CD4-positive, alpha-beta T cell treated with Interleukin-1 beta for 1 hour (primary cell): ENCODE measurements at regions not wholly inside any gene's neighbourhood (a gene's known extent, or its start where the extent isn't known, plus 50 kb on each side); places are given as distances from the start of the nearest gene placed in this dataset.
"Not testable (repeated sequence)": the region's sequence is repeated elsewhere in the genome, so short reads cannot be mapped to it uniquely, and the experiment has no call there.

Source experiments
- DNase-seq, 2 donors: peaks; one replicate each; pipeline ENCODE4 v3.0.0-alpha.2; 2020 to 2022

DNA sequence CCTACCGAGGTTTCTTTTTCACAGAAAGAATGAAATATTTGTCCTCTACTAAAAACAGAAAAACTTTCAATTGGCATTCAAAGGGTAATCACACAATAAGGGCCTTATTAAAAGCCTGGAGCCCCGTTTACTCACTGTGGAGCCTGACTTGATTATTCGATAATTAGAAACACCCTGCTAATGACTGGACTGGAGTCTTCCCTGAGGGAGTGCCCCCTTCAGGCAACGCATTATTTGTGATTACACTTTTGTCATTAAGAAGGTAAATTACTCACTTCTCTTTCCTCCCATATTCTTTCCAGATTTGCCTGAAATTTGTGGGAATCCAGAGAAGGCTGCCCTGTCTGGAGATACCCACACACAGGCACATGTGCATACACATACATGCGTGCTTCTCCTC is 444.2 kb upstream of the NPVF start:
- no peak for DNase-seq

DNA sequence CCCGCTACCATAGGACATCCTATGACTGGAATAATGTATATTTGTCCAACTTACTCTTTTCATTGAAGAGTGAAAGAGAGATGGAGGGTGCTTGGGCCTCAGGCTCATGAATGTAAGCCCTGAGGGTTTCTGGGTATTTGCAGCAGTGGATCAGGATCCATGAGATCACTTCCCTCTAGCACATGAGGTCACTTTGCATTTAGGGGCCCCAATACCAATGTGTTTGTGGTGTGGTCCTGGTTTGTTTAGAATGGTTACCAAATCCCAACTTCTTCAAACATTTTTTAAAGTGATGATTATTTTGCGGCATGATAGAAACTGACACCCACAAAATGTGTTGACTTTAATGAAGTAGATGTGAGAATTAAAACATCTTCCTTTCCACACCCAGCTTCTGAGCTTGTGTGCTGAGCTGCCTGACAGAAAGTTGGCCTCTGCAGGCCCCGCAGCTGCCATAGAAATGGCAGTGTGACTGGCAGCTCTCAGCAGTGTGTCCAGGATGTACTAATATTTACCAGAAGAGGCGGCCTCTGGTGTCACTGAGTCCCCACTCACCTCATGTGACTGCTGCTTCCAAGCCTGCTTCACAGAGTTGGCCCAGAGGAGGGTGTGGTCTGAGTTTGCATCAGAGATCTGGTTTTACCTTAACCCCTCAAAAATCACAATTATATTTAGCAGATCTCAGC is 447.6 kb upstream of the NPVF start:
- DNase-seq = no peak

- no peak for DNase-seq
Measured at GRCh38 chr7:25677595-25677994, 449.3 kb upstream of the NPVF start.

GRCh38 chr7:25678215-25678614 is 449.9 kb upstream of the NPVF start:
- no peak for DNase-seq

- no peak for DNase-seq
Measured at GRCh38 chr7:25680636-25681035, 452.4 kb upstream of the NPVF start.

DNA sequence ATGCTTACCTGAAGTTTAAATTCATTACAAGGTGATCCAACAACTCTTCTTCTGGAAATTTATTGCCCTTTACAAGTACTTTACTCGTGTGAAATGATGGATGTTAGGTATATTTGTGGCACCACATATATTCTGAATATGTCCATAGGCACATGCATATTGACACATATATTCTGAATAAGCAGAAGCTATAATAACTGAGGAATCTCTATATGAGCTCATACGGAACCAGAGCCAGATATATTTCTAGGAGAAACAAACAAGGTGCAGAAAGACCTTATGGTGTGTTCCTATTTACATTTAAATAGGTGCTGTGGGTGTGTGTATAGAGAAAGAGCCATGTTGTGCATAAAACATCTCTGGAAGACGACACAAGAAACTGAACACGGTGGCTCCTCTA is 456.1 kb upstream of the NPVF start:
- no peak for DNase-seq

DNA sequence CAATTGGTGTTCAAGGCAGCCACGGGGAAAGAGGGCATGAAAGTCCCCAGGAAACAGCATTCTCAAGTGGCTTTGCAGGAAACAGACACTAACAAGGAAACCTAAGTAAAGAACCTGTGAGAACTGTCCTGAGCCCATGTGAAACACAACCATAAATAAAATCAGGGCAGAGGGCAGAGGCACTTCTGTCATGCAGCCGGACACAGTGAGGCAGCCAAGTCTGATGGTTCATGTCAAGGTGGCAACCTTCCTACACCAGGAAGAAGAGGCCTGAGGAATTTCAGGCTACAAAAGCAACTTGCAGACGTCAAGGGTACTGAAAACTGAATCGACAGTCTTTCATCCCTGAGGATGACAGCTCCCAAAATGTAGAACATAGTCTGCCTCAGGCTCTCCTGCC is 458.2 kb upstream of the NPVF start:
- DNase-seq = no peak

DNA sequence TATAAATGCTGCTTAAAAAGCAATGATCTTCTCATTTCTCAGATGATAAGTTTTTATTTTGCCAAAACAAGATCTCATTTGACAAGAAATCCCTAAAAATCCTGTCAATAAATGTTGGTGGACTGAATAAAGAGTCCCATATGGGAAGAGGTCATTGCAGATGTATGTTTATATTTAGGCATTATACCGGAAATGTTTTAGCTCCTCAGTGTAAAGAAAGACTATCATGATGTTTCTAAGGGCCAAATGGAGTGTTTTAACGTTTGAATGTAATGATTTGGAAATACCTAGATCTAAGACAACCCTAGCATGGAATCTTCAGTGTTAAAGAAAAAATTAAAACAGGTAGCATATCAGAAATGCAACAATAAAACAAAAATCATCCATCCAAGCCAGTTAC is 457.8 kb upstream of the NFE2L3 start:
- DNase-seq = no peak

DNA sequence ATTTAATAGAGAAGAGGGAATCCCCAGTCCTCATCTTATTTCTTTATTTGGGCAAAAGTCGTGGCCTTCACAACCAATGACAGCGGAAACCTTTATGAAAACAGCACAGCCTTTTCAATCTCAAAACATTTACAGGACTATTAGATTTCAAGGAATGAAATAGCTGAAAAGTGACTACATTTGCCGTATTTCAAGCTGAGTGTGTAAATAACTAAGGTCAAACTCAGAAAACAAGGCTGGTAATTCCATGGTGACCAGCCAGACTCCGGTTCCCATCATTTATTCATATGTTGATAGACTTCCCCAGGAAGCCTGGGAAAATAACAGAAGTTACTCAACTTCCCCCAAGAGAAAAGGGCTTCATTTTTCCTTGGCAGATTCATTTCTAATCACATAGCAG is 457.3 kb upstream of the NFE2L3 start:
- DNase-seq = no peak

DNA sequence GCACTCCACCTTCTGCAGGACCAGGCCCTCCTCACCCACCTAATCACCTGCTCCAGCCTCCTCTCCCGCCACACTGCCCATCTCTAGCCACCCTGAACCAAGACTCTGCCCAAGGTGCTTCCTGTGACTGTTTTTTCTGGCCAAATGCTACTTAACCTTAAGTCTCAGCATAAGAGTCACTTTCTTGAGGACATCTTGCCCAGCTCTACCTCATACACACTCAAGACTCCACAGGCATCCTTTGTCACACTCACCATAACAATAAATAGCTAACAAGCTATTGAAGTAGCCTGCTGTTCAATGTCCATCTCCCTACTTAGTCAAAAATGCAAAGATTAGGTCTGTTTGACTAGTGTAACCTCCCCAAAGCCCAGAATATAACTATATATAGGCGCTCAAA is 455.4 kb upstream of the NFE2L3 start:
- DNase-seq = no peak

DNA sequence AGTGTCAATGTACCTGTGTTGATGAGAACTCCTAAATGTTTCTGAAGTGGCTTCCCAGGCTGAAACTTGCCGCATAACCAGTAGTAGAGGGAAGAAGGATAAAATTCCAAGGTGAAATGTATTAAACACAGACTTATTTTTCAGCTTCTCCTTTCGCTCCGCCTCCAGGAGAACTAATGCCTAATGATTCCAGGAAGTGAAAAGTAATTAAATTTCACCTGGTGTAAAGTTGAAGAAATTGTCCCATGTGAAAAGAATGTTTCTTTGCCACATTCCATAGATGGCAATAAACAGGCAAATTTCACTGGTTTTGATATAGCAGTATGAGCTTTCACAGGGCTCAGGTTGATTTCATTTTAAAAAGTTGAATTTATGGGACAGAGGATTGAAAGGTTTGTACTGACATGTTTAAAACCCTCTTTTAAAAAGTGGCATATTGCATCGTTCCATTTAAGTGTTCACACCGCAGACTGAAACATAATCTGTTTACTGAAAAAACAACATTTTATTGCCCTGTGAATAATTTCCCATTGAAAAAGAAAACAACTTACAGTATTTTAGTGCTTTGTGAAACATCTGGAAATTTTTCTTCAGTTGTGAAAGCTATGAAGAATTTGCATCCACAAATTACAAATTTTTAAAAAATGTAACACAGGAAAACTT is 453.4 kb upstream of the NFE2L3 start:
- DNase-seq = no peak

GRCh38 chr7:25700141-25700540 is 451.9 kb upstream of the NFE2L3 start:
- not testable (repeated sequence) for DNase-seq

DNA sequence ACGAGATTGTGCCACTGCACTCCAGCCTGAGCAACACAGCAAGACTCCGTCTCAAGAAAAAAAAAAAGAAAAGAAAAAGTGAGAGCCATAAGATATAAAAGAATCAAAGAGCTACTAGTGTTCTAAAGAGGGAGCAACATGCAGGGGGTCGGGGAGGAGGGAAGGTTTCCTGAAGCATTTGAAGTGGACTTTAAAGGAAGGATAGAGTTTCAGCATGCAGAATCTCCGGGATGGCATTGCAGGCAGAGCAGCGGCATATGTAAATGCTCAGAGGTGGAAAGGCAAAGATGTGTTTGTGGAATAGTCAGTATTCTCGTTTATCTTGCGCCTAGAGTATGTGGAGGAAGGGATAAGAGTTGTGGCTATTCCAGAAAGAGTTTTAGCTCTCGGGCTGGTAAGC is 447.6 kb upstream of the NFE2L3 start:
- DNase-seq = no peak

GRCh38 chr7:25706764-25707163 is 445.2 kb upstream of the NFE2L3 start:
- DNase-seq = no peak

DNA sequence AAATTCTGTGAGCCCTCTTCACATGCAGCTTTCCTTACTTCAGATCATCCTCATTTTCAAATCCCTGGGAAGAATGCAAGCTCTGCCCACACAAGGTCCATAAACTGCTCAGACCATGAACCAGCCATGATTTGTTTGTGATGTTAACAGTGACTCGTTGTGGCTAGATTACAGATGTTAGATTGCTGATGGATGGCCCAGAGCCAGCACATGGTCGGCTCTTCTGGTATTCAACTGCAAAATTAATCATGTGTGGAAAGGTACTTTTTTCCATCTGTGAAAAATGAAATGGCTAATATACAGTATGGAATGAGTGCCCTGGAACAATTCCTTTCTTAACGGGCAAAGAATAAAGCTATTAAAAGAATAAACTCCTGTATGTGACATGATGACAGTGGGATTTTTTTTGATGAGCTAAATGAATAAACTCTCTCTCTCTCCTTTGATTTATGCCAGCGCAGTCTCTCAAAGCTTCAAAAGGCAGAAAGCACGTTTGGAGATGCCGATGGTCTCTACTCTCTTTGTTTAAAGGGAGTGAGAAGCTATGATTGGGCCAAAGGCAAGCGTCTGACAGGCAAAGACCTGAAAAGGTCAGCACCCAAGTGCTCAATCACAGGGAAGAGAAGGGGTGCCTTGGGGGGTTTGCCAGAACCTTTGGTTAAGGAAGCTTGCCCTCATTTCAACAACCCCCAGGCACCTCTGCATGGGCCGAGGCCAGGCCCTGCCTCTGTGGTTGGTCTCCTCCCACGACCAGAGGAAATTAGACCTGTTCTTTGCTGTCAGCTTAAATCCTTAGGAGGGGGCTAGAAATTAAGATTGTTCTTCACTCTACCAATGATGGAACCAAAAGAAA is 444.0 kb upstream of the NFE2L3 start:
- DNase-seq = no peak

DNA sequence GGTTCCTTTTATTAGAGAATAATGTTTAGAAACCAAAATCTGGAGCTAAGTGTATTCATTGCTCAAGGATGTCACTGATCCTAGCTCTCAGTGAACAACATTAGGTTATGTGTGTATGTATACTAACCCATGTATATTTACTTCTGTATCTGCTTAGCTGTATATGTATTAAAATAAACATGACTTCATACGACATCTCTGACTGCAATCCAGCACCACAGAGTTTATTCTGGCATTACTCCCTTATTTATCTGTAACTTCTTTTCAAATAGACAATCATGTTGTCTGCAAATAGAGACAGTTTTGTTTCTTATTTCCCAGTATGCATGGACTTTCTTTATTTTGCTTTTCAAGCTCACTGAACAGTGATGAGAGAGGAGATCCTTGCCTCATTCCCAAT is 441.0 kb upstream of the NFE2L3 start:
- no peak for DNase-seq

DNA sequence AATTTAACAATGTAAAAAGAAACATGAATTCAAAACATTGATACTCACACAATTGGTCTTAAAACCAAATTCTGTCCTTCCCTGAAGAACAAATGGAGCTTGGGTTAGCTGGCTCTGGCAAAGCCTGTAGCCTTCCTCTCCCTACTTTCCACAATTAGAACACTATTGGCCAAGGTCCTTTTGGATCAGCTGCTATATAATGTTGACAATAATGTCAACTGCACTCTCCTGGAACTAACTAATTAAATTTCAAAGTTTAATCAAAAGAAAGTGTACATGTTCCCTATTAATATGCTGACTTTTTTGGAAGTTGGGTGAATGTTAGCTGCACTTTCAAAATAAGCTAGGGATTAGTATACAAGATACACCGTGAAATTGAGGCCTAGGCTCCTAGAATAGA is 440.1 kb upstream of the NFE2L3 start:
- DNase-seq = no peak

- no peak for DNase-seq
Measured at GRCh38 chr7:25712500-25712899, 439.5 kb upstream of the NFE2L3 start.

- no peak for DNase-seq
Measured at GRCh38 chr7:25714013-25714412, 438.0 kb upstream of the NFE2L3 start.

- no peak for DNase-seq
Measured at GRCh38 chr7:25716421-25716820, 435.6 kb upstream of the NFE2L3 start.

GRCh38 chr7:25718596-25718995 is 433.4 kb upstream of the NFE2L3 start:
- DNase-seq = no peak

- DNase-seq = no peak
Measured at GRCh38 chr7:25719190-25719896, 432.7 kb upstream of the NFE2L3 start.

DNA sequence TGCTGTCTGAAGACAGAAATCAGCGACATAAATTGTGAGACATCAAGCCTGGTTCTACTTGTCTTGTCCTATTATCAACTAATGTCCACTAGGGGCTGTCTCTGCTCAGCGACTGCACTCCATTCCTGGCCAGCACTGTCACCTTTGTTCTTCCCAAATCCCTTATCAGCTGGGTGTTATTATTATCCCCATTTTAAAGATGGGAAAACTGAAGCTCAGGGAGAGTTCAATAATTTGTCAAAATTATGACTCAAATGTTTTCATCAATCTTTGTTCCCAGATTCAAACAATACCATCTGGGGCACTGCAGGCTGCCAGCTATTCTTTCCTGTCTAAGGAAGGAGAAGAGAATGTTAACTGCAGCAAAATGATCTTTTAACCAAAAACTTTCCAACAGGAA is 431.6 kb upstream of the NFE2L3 start:
- DNase-seq = no peak
